Kidney tubule cell (primary cell): ENCODE measurements at regions not wholly inside any gene's neighbourhood (a gene's known extent, or its start where the extent isn't known, plus 50 kb on each side); places are given as distances from the start of the nearest gene placed in this dataset.
A peak's percentile ranks its signal among the peaks of the same experiment; 100 is the strongest.

Experiments
- DNase-seq: peaks from one replicate; pipeline ENCODE4 v3.0.0-alpha.2; 2018; ENCODE audit warnings: low spot score

GRCh38 chr5:133829786-133830185 lies 138.6 kb downstream of the C5orf15 start:
- DNase-seq: no peak

- DNase-seq: no peak
These were observed 139.7 kb downstream of the C5orf15 start for GRCh38 chr5:133828722-133829121.

- no peak for DNase-seq
These were observed 140.6 kb downstream of the C5orf15 start for GRCh38 chr5:133827830-133828229.

GRCh38 chr5:133827011-133827410 lies 141.4 kb downstream of the C5orf15 start:
- peak; percentile 97 for DNase-seq

- peak; percentile 59 for DNase-seq
These were observed 142.7 kb downstream of the C5orf15 start for GRCh38 chr5:133825631-133826289.

GRCh38 chr5:133824661-133825254 lies 143.7 kb downstream of the C5orf15 start:
- peak; percentile 82 for DNase-seq

- DNase-seq: no peak
These were observed 146.5 kb downstream of the C5orf15 start for GRCh38 chr5:133821889-133822288.

GRCh38 chr5:133821311-133821741 lies 147.1 kb downstream of the C5orf15 start:
- peak; percentile 59 for DNase-seq

- no peak for DNase-seq
These were observed 147.9 kb downstream of the C5orf15 start for GRCh38 chr5:133820507-133820906.

GRCh38 chr5:133819977-133820471 lies 148.4 kb downstream of the C5orf15 start:
- no peak for DNase-seq

- no peak for DNase-seq
These were observed 149.4 kb downstream of the C5orf15 start for GRCh38 chr5:133818869-133819600.

- peak; percentile 52 for DNase-seq
These were observed 150.4 kb downstream of the C5orf15 start for GRCh38 chr5:133818031-133818431.

GRCh38 chr5:133817456-133817855 lies 151.0 kb downstream of the C5orf15 start:
- no peak for DNase-seq

GRCh38 chr5:133816791-133817190 lies 151.6 kb downstream of the C5orf15 start:
- DNase-seq: no peak

- DNase-seq: no peak
These were observed 154.3 kb downstream of the C5orf15 start for GRCh38 chr5:133814152-133814551.

- no peak for DNase-seq
These were observed 157.3 kb downstream of the C5orf15 start for GRCh38 chr5:133811168-133811567.

GRCh38 chr5:133809801-133810200 lies 158.6 kb downstream of the C5orf15 start:
- no peak for DNase-seq

GRCh38 chr5:133807348-133807747 lies 161.1 kb downstream of the C5orf15 start:
- DNase-seq: no peak

- DNase-seq: no peak
These were observed 161.6 kb downstream of the C5orf15 start for GRCh38 chr5:133806847-133807246.

- no peak for DNase-seq
These were observed 166.3 kb downstream of the C5orf15 start for GRCh38 chr5:133801955-133802751.

- DNase-seq: no peak
These were observed 167.0 kb downstream of the C5orf15 start for GRCh38 chr5:133801431-133801830.

GRCh38 chr5:133799571-133800237 lies 168.7 kb downstream of the C5orf15 start:
- no peak for DNase-seq
